Activated gamma-delta T cell treated with Interleukin-2 at 50 U/mL for 16 hours (primary cell): ENCODE measurements at regions not wholly inside any gene's neighbourhood (a gene's known extent, or its start where the extent isn't known, plus 50 kb on each side); places are given as distances from the start of the nearest gene placed in this dataset.

ENCODE experiments used
- DNase-seq: peaks from one replicate; pipeline ENCODE4 v3.0.0-alpha.2; 2020

- no peak for DNase-seq
Measured at GRCh38 chr2:194176134-194176533, 1480.9 kb upstream of the SLC39A10 start.

GRCh38 chr2:194166818-194167217 is 1490.2 kb upstream of the SLC39A10 start:
- no peak for DNase-seq

GRCh38 chr2:194155431-194155830 is 1501.6 kb upstream of the SLC39A10 start:
- no peak for DNase-seq

GRCh38 chr2:194151231-194151630 is 1505.8 kb upstream of the SLC39A10 start:
- DNase-seq: no peak

- no peak for DNase-seq
Measured at GRCh38 chr2:194135463-194135862, 1521.6 kb upstream of the SLC39A10 start.

GRCh38 chr2:194128810-194129209 is 1528.2 kb upstream of the SLC39A10 start:
- DNase-seq: no peak

- DNase-seq: no peak
Measured at GRCh38 chr2:194126418-194126817, 1530.6 kb upstream of the SLC39A10 start.

GRCh38 chr2:194116861-194117260 is 1540.2 kb upstream of the SLC39A10 start:
- no peak for DNase-seq

GRCh38 chr2:194105358-194105757 is 1551.7 kb upstream of the SLC39A10 start:
- no peak for DNase-seq

GRCh38 chr2:194104687-194105086 is 1552.3 kb upstream of the SLC39A10 start:
- no peak for DNase-seq

GRCh38 chr2:194103941-194104659 is 1552.9 kb upstream of the SLC39A10 start:
- no peak for DNase-seq

- DNase-seq: no peak
Measured at GRCh38 chr2:194102546-194102945, 1554.5 kb upstream of the SLC39A10 start.

- DNase-seq: no peak
Measured at GRCh38 chr2:194100201-194100600, 1556.8 kb upstream of the SLC39A10 start.

- DNase-seq: no peak
Measured at GRCh38 chr2:194096402-194096801, 1560.6 kb upstream of the SLC39A10 start.

- DNase-seq: no peak
Measured at GRCh38 chr2:194095359-194095758, 1561.7 kb upstream of the SLC39A10 start.

GRCh38 chr2:194090251-194090905 is 1566.6 kb upstream of the SLC39A10 start:
- DNase-seq: no peak

GRCh38 chr2:194087089-194087958 is 1569.7 kb upstream of the SLC39A10 start:
- DNase-seq: no peak

- DNase-seq: no peak
Measured at GRCh38 chr2:194086129-194086528, 1570.9 kb upstream of the SLC39A10 start.

- no peak for DNase-seq
Measured at GRCh38 chr2:194079989-194080388, 1577.0 kb upstream of the SLC39A10 start.

GRCh38 chr2:194077366-194077765 is 1579.7 kb upstream of the SLC39A10 start:
- DNase-seq: no peak

- DNase-seq: no peak
Measured at GRCh38 chr2:194062401-194062800, 1594.6 kb upstream of the SLC39A10 start.

- DNase-seq: no peak
Measured at GRCh38 chr2:194060269-194060668, 1596.8 kb upstream of the SLC39A10 start.

- no peak for DNase-seq
Measured at GRCh38 chr2:194054313-194054712, 1602.7 kb upstream of the SLC39A10 start.

GRCh38 chr2:194044321-194044720 is 1612.7 kb upstream of the SLC39A10 start:
- DNase-seq: no peak
